GM18951 (cell line): ENCODE measurements at regions not wholly inside any gene's neighbourhood (a gene's known extent, or its start where the extent isn't known, plus 50 kb on each side); places are given as distances from the start of the nearest gene placed in this dataset.

Experiments
- POLR2A ChIP-seq: IDR thresholded peaks from 4 replicates; pipeline ENCODE4 v1.6.1; 2011; ENCODE audit warnings: mild to moderate bottlenecking; ENCODE audit not compliant: insufficient read length, insufficient read depth; ENCODE audit errors: extremely low read depth
- in situ Hi-C: fragments of 300-500 bp; cut with MboI; formaldehyde crosslinking; loops from one replicate; pipeline ENCODE4 v1.12.0; 2022; ENCODE audit warnings: low sequenced_read_pairs, mixed read lengths, inconsistent platforms; ENCODE audit not compliant: unreplicated experiment

GRCh38 chr10:3481496-3481895 lies 303.5 kb downstream of the KLF6 start:
- in situ Hi-C loops, result no loop called here
- TF ChIP-seq POLR2A, result no peak

- in situ Hi-C loops, result no loop called here
- TF ChIP-seq POLR2A, result no peak
These were observed 304.1 kb downstream of the KLF6 start for GRCh38 chr10:3480990-3481315.

GRCh38 chr10:3480281-3480989 lies 304.6 kb downstream of the KLF6 start:
- TF ChIP-seq POLR2A, result no peak
- in situ Hi-C loops, result no loop called here

GRCh38 chr10:3478632-3479240 lies 306.2 kb upstream of the PITRM1 start:
- in situ Hi-C loops, result no loop called here
- TF ChIP-seq POLR2A, result no peak

GRCh38 chr10:3478153-3478552 lies 305.6 kb upstream of the PITRM1 start:
- no peak for TF ChIP-seq POLR2A
- in situ Hi-C loops, result no loop called here

GRCh38 chr10:3477683-3478082 lies 305.1 kb upstream of the PITRM1 start:
- in situ Hi-C loops, result no loop called here
- TF ChIP-seq POLR2A, result no peak

- TF ChIP-seq POLR2A, result no peak
- in situ Hi-C loops, result no loop called here
These were observed 304.3 kb upstream of the PITRM1 start for GRCh38 chr10:3476640-3477448.

- in situ Hi-C loops, result no loop called here
- no peak for TF ChIP-seq POLR2A
These were observed 303.6 kb upstream of the PITRM1 start for GRCh38 chr10:3476186-3476585.

GRCh38 chr10:3475367-3475766 lies 302.8 kb upstream of the PITRM1 start:
- TF ChIP-seq POLR2A, result no peak
- in situ Hi-C loops, result no loop called here

- no peak for TF ChIP-seq POLR2A
- in situ Hi-C loops, result no loop called here
These were observed 301.7 kb upstream of the PITRM1 start for GRCh38 chr10:3474266-3474665.

GRCh38 chr10:3473271-3473670 lies 300.7 kb upstream of the PITRM1 start:
- in situ Hi-C loops, result no loop called here
- TF ChIP-seq POLR2A, result no peak

GRCh38 chr10:3472287-3473051 lies 299.9 kb upstream of the PITRM1 start:
- in situ Hi-C loops, result no loop called here
- TF ChIP-seq POLR2A, result no peak

- in situ Hi-C loops, result no loop called here
- TF ChIP-seq POLR2A, result no peak
These were observed 299.3 kb upstream of the PITRM1 start for GRCh38 chr10:3471927-3472286.
